ENCODE measurements at regions not wholly inside any gene's neighbourhood (a gene's known extent, or its start where the extent isn't known, plus 50 kb on each side); places are given as distances from the start of the nearest gene placed in this dataset.

DNA sequence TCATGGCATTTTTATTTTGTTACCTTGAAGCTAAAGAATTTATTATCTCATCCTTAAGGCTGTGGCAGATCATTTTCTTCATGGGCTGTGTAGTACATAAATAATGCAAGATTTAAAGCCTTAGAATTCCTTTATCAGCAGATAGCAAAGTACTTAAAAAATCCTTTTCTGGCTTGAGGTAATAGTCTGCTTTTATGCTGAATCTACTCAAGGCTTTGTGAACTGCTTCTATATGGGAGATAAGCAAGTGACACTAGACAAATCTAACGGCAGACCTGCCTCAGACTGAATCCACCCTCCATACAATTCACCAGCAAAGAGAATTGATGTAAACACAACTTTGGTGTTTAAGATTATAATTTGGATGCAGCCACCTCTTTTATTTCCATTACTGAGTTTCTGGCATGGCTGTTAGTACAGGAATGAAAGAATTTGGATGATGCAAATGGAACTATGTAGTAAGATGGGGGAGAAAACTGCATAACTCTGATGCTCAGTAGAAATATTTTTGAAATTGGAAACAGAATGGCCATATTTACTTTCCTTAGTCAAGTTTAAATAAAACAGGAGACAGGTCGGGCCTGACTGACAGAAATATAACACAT is 1121.5 kb downstream of the NAALADL2 start:
- no peak overlapping the region for H3K4me2 ChIP-seq
- no peaks in the 10 kb centered on the region for H4K20me1 ChIP-seq (ENCODE audit: insufficient read depth)
- no peaks in the 10 kb centered on the region for H3K4me1 ChIP-seq (ENCODE audit: low read depth, poor library complexity, severe bottlenecking)
- no peaks in the 10 kb centered on the region for H3K79me2 ChIP-seq (ENCODE audit: insufficient read depth, low read depth)
- no peaks in the 10 kb centered on the region for H3K27me3 ChIP-seq (ENCODE audit: insufficient read depth, low read depth)
- no peak overlapping the region for H3K9ac ChIP-seq
- TF ChIP-seq, protein P1, sequence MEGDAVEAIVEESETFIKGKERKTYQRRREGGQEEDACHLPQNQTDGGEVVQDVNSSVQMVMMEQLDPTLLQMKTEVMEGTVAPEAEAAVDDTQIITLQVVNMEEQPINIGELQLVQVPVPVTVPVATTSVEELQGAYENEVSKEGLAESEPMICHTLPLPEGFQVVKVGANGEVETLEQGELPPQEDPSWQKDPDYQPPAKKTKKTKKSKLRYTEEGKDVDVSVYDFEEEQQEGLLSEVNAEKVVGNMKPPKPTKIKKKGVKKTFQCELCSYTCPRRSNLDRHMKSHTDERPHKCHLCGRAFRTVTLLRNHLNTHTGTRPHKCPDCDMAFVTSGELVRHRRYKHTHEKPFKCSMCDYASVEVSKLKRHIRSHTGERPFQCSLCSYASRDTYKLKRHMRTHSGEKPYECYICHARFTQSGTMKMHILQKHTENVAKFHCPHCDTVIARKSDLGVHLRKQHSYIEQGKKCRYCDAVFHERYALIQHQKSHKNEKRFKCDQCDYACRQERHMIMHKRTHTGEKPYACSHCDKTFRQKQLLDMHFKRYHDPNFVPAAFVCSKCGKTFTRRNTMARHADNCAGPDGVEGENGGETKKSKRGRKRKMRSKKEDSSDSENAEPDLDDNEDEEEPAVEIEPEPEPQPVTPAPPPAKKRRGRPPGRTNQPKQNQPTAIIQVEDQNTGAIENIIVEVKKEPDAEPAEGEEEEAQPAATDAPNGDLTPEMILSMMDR (conservative IDR thresholded peaks at IDR 0.05; ENCODE audit: low read depth, low read length): no peak
- no peak overlapping the region for H3K4me3 ChIP-seq (IDR thresholded peaks at IDR 0.05; ENCODE audit: insufficient read depth, low read depth, low read length)
- no peaks in the 10 kb centered on the region for H3K36me3 ChIP-seq (ENCODE audit: insufficient read depth)
- H2AFZ ChIP-seq (ENCODE audit: low read depth): no peak overlapping the region
- no peak overlapping the region for H3K27ac ChIP-seq

DNA sequence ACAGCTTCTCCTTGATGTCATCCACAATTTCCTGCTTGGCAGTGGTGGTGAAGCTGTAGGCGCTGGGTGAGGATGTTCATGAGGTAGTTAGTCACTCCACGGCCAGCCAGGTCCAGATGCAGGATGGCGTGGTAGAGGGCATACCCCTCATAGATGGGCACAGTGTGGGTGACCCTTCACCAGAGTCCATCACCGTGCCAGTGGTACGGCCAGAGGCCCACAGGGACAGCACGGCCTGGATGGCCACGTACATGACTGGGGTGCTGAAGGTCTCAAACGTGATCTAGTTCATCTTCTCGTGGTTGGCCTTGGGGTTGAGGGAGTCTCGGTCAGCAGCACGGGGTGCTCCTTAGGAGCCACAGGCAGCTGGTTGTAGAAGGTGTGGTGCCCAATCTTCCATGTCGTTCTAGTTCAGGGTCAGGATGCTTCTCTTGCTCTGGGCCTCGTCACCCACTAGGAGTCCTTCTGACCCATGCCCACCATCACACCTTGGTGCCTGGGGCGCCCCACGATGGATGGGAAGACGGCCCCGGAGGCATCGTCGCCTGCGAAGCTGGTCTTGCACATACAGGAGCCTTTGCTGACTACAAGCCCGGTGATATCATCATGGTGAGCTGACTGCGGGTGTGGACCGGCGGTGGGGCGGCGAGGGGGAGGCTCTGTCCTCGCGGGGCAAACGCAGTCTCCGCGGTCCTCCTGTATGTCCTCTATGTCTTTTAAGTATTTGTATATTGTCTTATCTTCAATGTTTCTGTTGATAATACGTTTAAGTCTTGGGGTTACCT is 1119.0 kb downstream of the NAALADL2 start:
- H3K4me2 ChIP-seq: no peak overlapping the region
- H3K4me1 ChIP-seq (ENCODE audit: low read depth, poor library complexity, severe bottlenecking): no peaks in the 10 kb centered on the region
- H3K27me3 ChIP-seq (ENCODE audit: insufficient read depth, low read depth): no peaks in the 10 kb centered on the region
- no peak overlapping the region for H3K27ac ChIP-seq
- TF ChIP-seq, protein P1 (conservative IDR thresholded peaks at IDR 0.05; ENCODE audit: low read depth, low read length): no peak
- no peaks in the 10 kb centered on the region for H3K36me3 ChIP-seq (ENCODE audit: insufficient read depth)
- H3K79me2 ChIP-seq (ENCODE audit: insufficient read depth, low read depth): no peaks in the 10 kb centered on the region
- H4K20me1 ChIP-seq (ENCODE audit: insufficient read depth): no peaks in the 10 kb centered on the region
- no peak overlapping the region for H3K4me3 ChIP-seq (IDR thresholded peaks at IDR 0.05; ENCODE audit: insufficient read depth, low read depth, low read length)
- no peak overlapping the region for H3K9ac ChIP-seq
- no peak overlapping the region for H2AFZ ChIP-seq (ENCODE audit: low read depth)

DNA sequence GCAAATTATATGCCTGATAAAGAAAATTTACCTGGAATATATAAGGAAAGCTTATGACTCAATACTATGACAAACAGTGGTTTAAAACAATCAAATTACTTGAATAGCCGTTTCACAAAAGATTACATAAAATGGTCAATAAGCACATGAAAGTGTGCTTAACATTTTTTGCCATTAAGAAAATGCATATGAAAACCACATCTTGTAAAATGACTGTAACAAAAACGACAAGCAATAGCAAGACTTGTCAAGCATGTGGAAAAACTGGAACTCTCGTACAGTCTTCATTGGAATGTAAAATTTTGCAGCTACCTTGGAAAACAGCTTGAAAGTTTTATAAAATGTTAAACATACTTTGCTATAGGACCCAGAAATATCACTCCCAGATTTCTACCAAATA is 1110.3 kb downstream of the NAALADL2 start:
- Histone ChIP-seq H3K36me3 (ENCODE audit: insufficient read depth) (no peaks in the 10 kb centered on the region), H4K20me1 (ENCODE audit: insufficient read depth) (no peaks in the 10 kb centered on the region), H2AFZ (ENCODE audit: low read depth) (no peak overlapping the region), H3K27me3 (ENCODE audit: insufficient read depth, low read depth) (no peaks in the 10 kb centered on the region), H3K4me1 (ENCODE audit: low read depth, poor library complexity, severe bottlenecking) (no peaks in the 10 kb centered on the region), H3K4me2 (no peak overlapping the region), H3K27ac (no peak overlapping the region), H3K4me3 (IDR thresholded peaks at IDR 0.05; ENCODE audit: insufficient read depth, low read depth, low read length) (no peak overlapping the region), H3K79me2 (ENCODE audit: insufficient read depth, low read depth) (no peaks in the 10 kb centered on the region), H3K9ac (no peak overlapping the region)
- TF ChIP-seq, protein P1 (conservative IDR thresholded peaks at IDR 0.05; ENCODE audit: low read depth, low read length): no peak

DNA sequence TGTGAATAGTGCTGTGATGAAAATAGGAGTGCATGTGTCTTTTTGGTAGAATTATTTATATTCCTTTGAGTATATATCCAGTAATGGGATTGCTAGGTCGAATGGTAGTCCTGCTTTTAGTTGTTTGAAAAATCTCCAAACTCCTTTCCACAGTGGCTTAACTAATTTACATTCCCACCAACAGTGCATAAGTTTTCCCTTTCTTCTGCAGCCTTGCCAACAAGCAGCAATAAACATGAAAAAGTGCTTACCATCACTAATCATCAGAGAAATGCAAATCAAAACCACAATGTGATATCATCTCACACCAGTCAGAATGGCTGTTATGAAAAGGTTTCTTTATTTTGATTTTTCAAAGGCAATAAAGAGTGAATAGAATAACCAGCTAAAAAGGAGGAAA is 1105.9 kb downstream of the NAALADL2 start:
- Histone ChIP-seq H4K20me1 (ENCODE audit: insufficient read depth) (no peaks in the 10 kb centered on the region), H3K27ac (no peak overlapping the region), H3K9ac (no peak overlapping the region), H2AFZ (ENCODE audit: low read depth) (no peak overlapping the region), H3K27me3 (ENCODE audit: insufficient read depth, low read depth) (no peaks in the 10 kb centered on the region), H3K4me1 (ENCODE audit: low read depth, poor library complexity, severe bottlenecking) (no peaks in the 10 kb centered on the region), H3K4me3 (IDR thresholded peaks at IDR 0.05; ENCODE audit: insufficient read depth, low read depth, low read length) (no peak overlapping the region), H3K79me2 (ENCODE audit: insufficient read depth, low read depth) (no peaks in the 10 kb centered on the region), H3K36me3 (ENCODE audit: insufficient read depth) (no peaks in the 10 kb centered on the region), H3K4me2 (no peak overlapping the region)
- TF ChIP-seq, protein P1 (conservative IDR thresholded peaks at IDR 0.05; ENCODE audit: low read depth, low read length): no peak

All from KMS-11 (cell line).